Activated CD8-positive, alpha-beta T cell treated with anti-CD3 and anti-CD28 coated beads, Interleukin-2, amount 10 ng/mL, durations not matched to agents 7 days and 5 days (primary cell): ENCODE measurements at regions not wholly inside any gene's neighbourhood (a gene's known extent, or its start where the extent isn't known, plus 50 kb on each side); places are given as distances from the start of the nearest gene placed in this dataset.

Experiments used
- ATAC-seq: fragments of 150-1000 bp; cut with Tn5 transposase; one replicate; pipeline ENCODE4 v1.10.0; 2021; ENCODE audit warnings: moderate library complexity
- CTCF ChIA-PET: fragments of 350-600 bp; sonication (Branson Sonifier 250); formaldehyde crosslinking; loops from one replicate; lab custom pipeline; 2021; ENCODE audit warnings: antibody characterized with exemption; lab: Charles Lee
- POLR2A ChIA-PET: fragments of 350-600 bp; sonication (Branson Sonifier 250); formaldehyde crosslinking; loops from one replicate; lab custom pipeline; 2021; ENCODE audit warnings: antibody characterized with exemption; lab: Charles Lee
- DNase-seq: peaks from one replicate; pipeline ENCODE4 v3.0.0-alpha.2; 2020
- H3K27ac Mint-ChIP-seq: one replicate; pipeline ENCODE4 v1.8.0; 2021; ENCODE audit warnings: mild to moderate bottlenecking, mixed read lengths
- H3K27me3 Mint-ChIP-seq: one replicate; pipeline ENCODE4 v1.8.0; 2021; ENCODE audit warnings: low read depth, mixed read lengths
- H3K36me3 Mint-ChIP-seq: one replicate; pipeline ENCODE4 v1.8.0; 2021; ENCODE audit warnings: low read depth, mixed read lengths
- H3K4me1 Mint-ChIP-seq: one replicate; pipeline ENCODE4 v1.8.0; 2021; ENCODE audit warnings: low read depth, mixed read lengths
- H3K4me3 Mint-ChIP-seq: one replicate; pipeline ENCODE4 v1.8.0; 2021; ENCODE audit warnings: mild to moderate bottlenecking, mixed read lengths
- H3K9me3 Mint-ChIP-seq: one replicate; pipeline ENCODE4 v1.8.0; 2022; ENCODE audit warnings: mixed read lengths; ENCODE audit not compliant: insufficient read depth

GRCh38 chr1:119310301-119310700 lies 58.3 kb upstream of the HAO2 start:
- no peak for DNase-seq
- ATAC-seq: no peak
- Mint-ChIP-seq H3K4me3 (no peak overlapping the region), H3K27ac (no peak overlapping the region), H3K9me3 (no peaks in the 10 kb centered on the region), H3K27me3 (peaks cover 40% of the 10 kb centered on the region), H3K36me3 (no peaks in the 10 kb centered on the region), H3K4me1 (peaks cover 14% of the 10 kb centered on the region)
- POLR2A ChIA-PET: no interaction called here
- CTCF ChIA-PET: no interaction called here

GRCh38 chr1:119312500-119312899 lies 56.1 kb upstream of the HAO2 start:
- DNase-seq (no peak), ATAC-seq (no peak)
- ChIA-PET CTCF (interaction anchor here (0.7 kb wide), 1 partner anchor 9 kb away, joined by 3 read pairs; no protein-coding TSS in a partner anchor), POLR2A (no interaction called here)
- H3K36me3 Mint-ChIP-seq: no peaks in the 10 kb centered on the region
- no peak overlapping the region for H3K27ac Mint-ChIP-seq
- H3K4me3 Mint-ChIP-seq: no peak overlapping the region
- peaks cover 32% of the 10 kb centered on the region for H3K27me3 Mint-ChIP-seq
- no peaks in the 10 kb centered on the region for H3K9me3 Mint-ChIP-seq
- H3K4me1 Mint-ChIP-seq: peaks cover 14% of the 10 kb centered on the region

- H3K4me1 Mint-ChIP-seq: peaks cover 2% of the 10 kb centered on the region
- peaks cover 26% of the 10 kb centered on the region for H3K27me3 Mint-ChIP-seq
- H3K9me3 Mint-ChIP-seq: no peaks in the 10 kb centered on the region
- no peak overlapping the region for H3K27ac Mint-ChIP-seq
- POLR2A ChIA-PET: no interaction called here
- no peak for ATAC-seq
- H3K4me3 Mint-ChIP-seq: no peak overlapping the region
- CTCF ChIA-PET: interaction anchor here (1.0 to 2.2 kb wide), 2 partner anchors 9 to 53 kb away, joined by 4 to 7 read pairs; no protein-coding TSS in a partner anchor
- no peaks in the 10 kb centered on the region for H3K36me3 Mint-ChIP-seq
- DNase-seq: no peak
Measured at GRCh38 chr1:119314001-119314796, 54.4 kb upstream of the HAO2 start.

- ChIA-PET POLR2A (no interaction called here), CTCF (interaction anchor here (1.2 to 1.3 kb wide), 2 partner anchors 10 to 26 kb away, joined by 3 read pairs; no protein-coding TSS in a partner anchor)
- peaks cover 14% of the 10 kb centered on the region for H3K27me3 Mint-ChIP-seq
- H3K4me1 Mint-ChIP-seq: no peaks in the 10 kb centered on the region
- DNase-seq: no peak
- H3K9me3 Mint-ChIP-seq: no peaks in the 10 kb centered on the region
- H3K27ac Mint-ChIP-seq: no peak overlapping the region
- H3K4me3 Mint-ChIP-seq: no peak overlapping the region
- H3K36me3 Mint-ChIP-seq: no peaks in the 10 kb centered on the region
- ATAC-seq: no peak
Measured at GRCh38 chr1:119316870-119317416, 51.6 kb upstream of the HAO2 start.

GRCh38 chr1:119318466-119319309 lies 49.9 kb upstream of the HAO2 start:
- CTCF ChIA-PET: no interaction called here
- no peak for DNase-seq

More at GRCh38 chr1:119318466-119319309, 49.9 kb upstream of the HAO2 start:
- ATAC-seq: no peak
- Mint-ChIP-seq H3K36me3 (no peaks in the 10 kb centered on the region), H3K4me3 (no peak overlapping the region), H3K27ac (no peak overlapping the region), H3K27me3 (peaks cover 8% of the 10 kb centered on the region), H3K4me1 (peaks cover 8% of the 10 kb centered on the region), H3K9me3 (no peaks in the 10 kb centered on the region)
- POLR2A ChIA-PET: no interaction called here
